ENCODE measurements at regions not wholly inside any gene's neighbourhood (a gene's known extent, or its start where the extent isn't known, plus 50 kb on each side); places are given as distances from the start of the nearest gene placed in this dataset.
"Not testable (repeated sequence)": the region's sequence is repeated elsewhere in the genome, so short reads cannot be mapped to it uniquely, and the experiment has no call there.

- DNase-seq (ENCODE audit: low spot score) = no peak
Observed at GRCh38 chr5:158261674-158262367, 402.9 kb upstream of the CLINT1 start.

- no peak for DNase-seq (ENCODE audit: low spot score)
Observed at GRCh38 chr5:158256096-158256495, 397.2 kb upstream of the CLINT1 start.

GRCh38 chr5:158255609-158256008 lies 396.7 kb upstream of the CLINT1 start:
- DNase-seq (ENCODE audit: low spot score) = no peak

GRCh38 chr5:158246661-158247060 lies 387.7 kb upstream of the CLINT1 start:
- DNase-seq (ENCODE audit: low spot score) = no peak

GRCh38 chr5:158245513-158245912 lies 386.6 kb upstream of the CLINT1 start:
- peak; percentile 19 for DNase-seq (ENCODE audit: low spot score)

GRCh38 chr5:158244882-158245281 lies 385.9 kb upstream of the CLINT1 start:
- no peak for DNase-seq (ENCODE audit: low spot score)

- no peak for DNase-seq (ENCODE audit: low spot score)
Observed at GRCh38 chr5:158236511-158237335, 377.8 kb upstream of the CLINT1 start.

GRCh38 chr5:158235159-158235547 lies 376.2 kb upstream of the CLINT1 start:
- no peak for DNase-seq (ENCODE audit: low spot score)

- peak; percentile 15 for DNase-seq (ENCODE audit: low spot score)
Observed at GRCh38 chr5:158234323-158235158, 375.6 kb upstream of the CLINT1 start.

- peak; percentile 28 for DNase-seq (ENCODE audit: low spot score)
Observed at GRCh38 chr5:158233735-158234322, 374.9 kb upstream of the CLINT1 start.

GRCh38 chr5:158227314-158227713 lies 368.4 kb upstream of the CLINT1 start:
- not testable (repeated sequence) for DNase-seq (ENCODE audit: low spot score)

- no peak for DNase-seq (ENCODE audit: low spot score)
Observed at GRCh38 chr5:158226496-158226895, 367.6 kb upstream of the CLINT1 start.

- no peak for DNase-seq (ENCODE audit: low spot score)
Observed at GRCh38 chr5:158224253-158224652, 365.3 kb upstream of the CLINT1 start.

GRCh38 chr5:158223054-158223600 lies 364.2 kb upstream of the CLINT1 start:
- DNase-seq (ENCODE audit: low spot score) = no peak

GRCh38 chr5:158212917-158213316 lies 354.0 kb upstream of the CLINT1 start:
- no peak for DNase-seq (ENCODE audit: low spot score)

- no peak for DNase-seq (ENCODE audit: low spot score)
Observed at GRCh38 chr5:158212237-158212636, 353.3 kb upstream of the CLINT1 start.

GRCh38 chr5:158209219-158209908 lies 350.4 kb upstream of the CLINT1 start:
- DNase-seq (ENCODE audit: low spot score) = no peak

- no peak for DNase-seq (ENCODE audit: low spot score)
Observed at GRCh38 chr5:158207733-158208132, 348.8 kb upstream of the CLINT1 start.

GRCh38 chr5:158205992-158206391 lies 347.0 kb upstream of the CLINT1 start:
- DNase-seq (ENCODE audit: low spot score) = no peak

GRCh38 chr5:158203261-158203660 lies 344.3 kb upstream of the CLINT1 start:
- DNase-seq (ENCODE audit: low spot score) = no peak

- DNase-seq (ENCODE audit: low spot score) = no peak
Observed at GRCh38 chr5:158202801-158203200, 343.9 kb upstream of the CLINT1 start.

Data from NAMALWA (cell line).